CD14-positive monocyte (primary cell): ENCODE measurements at regions not wholly inside any gene's neighbourhood (a gene's known extent, or its start where the extent isn't known, plus 50 kb on each side); places are given as distances from the start of the nearest gene placed in this dataset.

Experiments
- DNase-seq, 3 donors: peaks; one replicate each; pipeline ENCODE4 v3.0.0-alpha.2; 2011 to 2022
- H2AFZ ChIP-seq: 2 replicates; pipeline ENCODE4 v1.6.0; 2012; ENCODE audit warnings: mild to moderate bottlenecking, low read depth, low read length, inconsistent platforms; ENCODE audit not compliant: insufficient read depth, poor library complexity, severe bottlenecking
- H3K27ac ChIP-seq, 2 donors: 1 replicate in 1 of 2; 2 replicates in 1 of 2; pipeline ENCODE4 v1.5.1; 2012 to 2013; ENCODE audit warnings: low read length in 2 of 2, control low read depth in 1 of 2, inconsistent platforms in 1 of 2, low read depth in 1 of 2, mild to moderate bottlenecking in 1 of 2
- H3K27me3 ChIP-seq, 2 donors: one replicate each; pipeline versions ENCODE4 v1.6.0 to v1.6.1; 2011 to 2013; ENCODE audit warnings: low read length in 2 of 2; ENCODE audit not compliant: control insufficient read depth in 2 of 2, insufficient read depth in 2 of 2
- H3K36me3 ChIP-seq, 2 donors: replicated peaks in 1 of 2; 1 replicate in 1 of 2; 2 replicates in 1 of 2; pipeline versions ENCODE4 v1.5.1 to v1.6.1; 2012 to 2013; ENCODE audit warnings: low read length in 2 of 2, control low read depth in 1 of 2, inconsistent platforms in 1 of 2, mild to moderate bottlenecking in 1 of 2; ENCODE audit not compliant: insufficient read depth in 2 of 2, control insufficient read depth in 1 of 2
- H3K4me1 ChIP-seq, 2 donors: 1 replicate in 1 of 2; 2 replicates in 1 of 2; pipeline versions ENCODE4 v1.5.1 to v1.6.1; 2012 to 2013; ENCODE audit warnings: low read length in 2 of 2, control low read depth in 1 of 2, inconsistent platforms in 1 of 2, mild to moderate bottlenecking in 1 of 2, moderate library complexity in 1 of 2; ENCODE audit not compliant: insufficient read depth in 2 of 2, control insufficient read depth in 1 of 2
- H3K4me2 ChIP-seq: replicated peaks from 2 replicates; pipeline ENCODE3; 2012; ENCODE audit warnings: low read length, moderate library complexity, mild to moderate bottlenecking; ENCODE audit not compliant: poor library complexity, severe bottlenecking; ENCODE audit errors: extremely low read depth
- H3K4me3 ChIP-seq, 3 experiments: fragments of 200-600 bp in 1 of 3; sonication (generic) in 1 of 3; replicated peaks in 1 of 3; 1 replicate in 2 of 3; 2 replicates in 1 of 3; pipeline ENCODE4 v1.5.1; 2011 to 2013; ENCODE audit warnings: low read length in 3 of 3, mild to moderate bottlenecking in 3 of 3, control low read depth in 2 of 3, low read depth in 2 of 3, inconsistent platforms in 1 of 3, moderate library complexity in 1 of 3
- H3K79me2 ChIP-seq: 2 replicates; pipeline ENCODE4 v1.6.0; 2012; ENCODE audit warnings: mild to moderate bottlenecking, control low read depth, inconsistent platforms, low read length, moderate library complexity; ENCODE audit not compliant: insufficient read depth
- H3K9ac ChIP-seq: 2 replicates; pipeline ENCODE4 v1.6.0; 2017; ENCODE audit warnings: low read length, mild to moderate bottlenecking; ENCODE audit not compliant: insufficient read depth, poor library complexity, severe bottlenecking
- H3K9me3 ChIP-seq, 2 donors: replicated peaks in 1 of 2; 1 replicate in 1 of 2; 2 replicates in 1 of 2; pipeline versions ENCODE4 v1.5.1 to v1.6.1; 2012 to 2013; ENCODE audit warnings: low read length in 2 of 2, control low read depth in 1 of 2; ENCODE audit not compliant: control insufficient read depth in 1 of 2, insufficient read depth in 1 of 2
- H4K20me1 ChIP-seq: 2 replicates; pipeline ENCODE4 v1.6.0; 2012; ENCODE audit warnings: mild to moderate bottlenecking, low read length, control low read depth, moderate library complexity; ENCODE audit not compliant: insufficient read depth
- H3K27ac Mint-ChIP-seq, 7 donors: one replicate each; pipeline ENCODE4 v1.8.0; 2020; ENCODE audit warnings: mild to moderate bottlenecking in 7 of 7, mixed read lengths in 7 of 7, moderate library complexity in 6 of 7, inconsistent platforms in 2 of 7
- H3K27me3 Mint-ChIP-seq, 3 donors: one replicate each; pipeline ENCODE4 v1.8.0; 2021 to 2022; ENCODE audit warnings: low read depth in 3 of 3, mild to moderate bottlenecking in 3 of 3, mixed read lengths in 3 of 3, moderate library complexity in 3 of 3, inconsistent platforms in 1 of 3
- H3K36me3 Mint-ChIP-seq, 2 donors: one replicate each; pipeline ENCODE4 v1.8.0; 2020; ENCODE audit warnings: mixed read lengths in 2 of 2, inconsistent platforms in 1 of 2, mild to moderate bottlenecking in 1 of 2
- H3K4me1 Mint-ChIP-seq: one replicate; pipeline ENCODE4 v1.8.0; 2020; ENCODE audit warnings: mild to moderate bottlenecking, mixed read lengths
- H3K4me3 Mint-ChIP-seq, 2 donors: one replicate each; pipeline ENCODE4 v1.8.0; 2020; ENCODE audit warnings: mild to moderate bottlenecking in 2 of 2, mixed read lengths in 2 of 2, moderate library complexity in 1 of 2
- H3K9me3 Mint-ChIP-seq, 7 donors: one replicate each; pipeline ENCODE4 v1.8.0; 2020 to 2022; ENCODE audit warnings: mixed read lengths in 7 of 7, mild to moderate bottlenecking in 6 of 7, moderate library complexity in 6 of 7, inconsistent platforms in 2 of 7
- CTCF ChIP-seq: fragments of 200-600 bp; IDR thresholded peaks from one replicate; pipeline ENCODE4 v1.8.0; 2022; ENCODE audit warnings: antibody characterized with exemption, mild to moderate bottlenecking
- WGBS: methylation state at CpG from one replicate; pipeline ENCODE4 v1.1.5; 2013; ENCODE audit warnings: missing lambda C conversion rate; ENCODE audit not compliant: insufficient coverage; 5-methylcytosine and 5-hydroxymethylcytosine counted together
- intact Hi-C, 2 donors: fragments of 100-400 bp; cut with micrococcal nuclease; formaldehyde crosslinking; loops; one replicate each; pipeline versions ENCODE4 v1.15.0 to v1.15.1; 2023

DNA sequence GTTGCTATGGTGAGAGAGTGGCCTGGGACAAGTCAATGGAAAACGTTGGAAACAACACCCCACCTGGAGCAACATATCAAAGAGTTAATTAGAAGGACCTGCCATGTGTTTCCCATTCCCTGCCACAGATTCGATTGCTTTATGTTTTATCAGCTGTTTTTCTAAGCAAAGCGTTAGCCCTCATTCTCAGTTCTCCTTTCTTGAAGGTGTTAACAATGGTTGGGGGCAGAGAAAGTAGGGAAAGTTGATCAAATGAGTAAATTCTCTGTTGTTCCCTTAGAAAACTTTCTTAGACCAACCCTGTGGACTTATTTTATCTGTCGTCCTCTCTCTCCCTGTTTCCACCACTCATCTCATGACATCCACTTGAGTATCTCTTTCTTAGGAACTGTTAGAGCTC is 102.5 kb downstream of the ADAMTS15 start:
- 47% methylated on average over 3 of the region's 4 CpGs for WGBS
- no peak for TF ChIP-seq CTCF
- Mint-ChIP-seq H3K9me3 (peaks cover 0 to 3% (median 0%) of the 10 kb centered on the region in 7 donors), H3K4me3 (no peak overlapping the region), H3K36me3 (no peaks in the 10 kb centered on the region), H3K4me1 (no peaks in the 10 kb centered on the region), H3K27ac (no peak overlapping the region), H3K27me3 (peaks cover 0 to 4% (median 2%) of the 10 kb centered on the region in 3 donors)
- Histone ChIP-seq H3K27ac (no peak overlapping the region), H3K4me2 (no peak overlapping the region), H3K9me3 (no peaks in the 10 kb centered on the region), H3K4me3 (no peak overlapping the region), H2AFZ (no peak overlapping the region), H4K20me1 (no peaks in the 10 kb centered on the region), H3K27me3 (no peaks in the 10 kb centered on the region), H3K79me2 (no peaks in the 10 kb centered on the region), H3K9ac (no peak overlapping the region), H3K4me1 (no peaks in the 10 kb centered on the region), H3K36me3 (no peaks in the 10 kb centered on the region)
- intact Hi-C loops: no loop called here
- no peak for DNase-seq

GRCh38 chr11:130551388-130551787 is 102.9 kb downstream of the ADAMTS15 start:
- TF ChIP-seq CTCF: no peak
- H3K9me3 ChIP-seq: no peaks in the 10 kb centered on the region
- intact Hi-C loops: no loop called here
- H3K27ac ChIP-seq: no peak overlapping the region
- Mint-ChIP-seq H3K9me3 (peaks cover 0 to 3% (median 0%) of the 10 kb centered on the region in 7 donors), H3K27me3 (peaks cover 0 to 4% (median 2%) of the 10 kb centered on the region in 3 donors), H3K4me3 (no peak overlapping the region), H3K4me1 (no peaks in the 10 kb centered on the region), H3K36me3 (no peaks in the 10 kb centered on the region), H3K27ac (no peak overlapping the region)
- no peak overlapping the region for H3K9ac ChIP-seq
- H3K4me3 ChIP-seq: no peak overlapping the region
- WGBS: 100% methylated on average over 2 of the region's 5 CpGs
- no peaks in the 10 kb centered on the region for H3K36me3 ChIP-seq
- H2AFZ ChIP-seq: no peak overlapping the region
- no peaks in the 10 kb centered on the region for H4K20me1 ChIP-seq
- H3K27me3 ChIP-seq: no peaks in the 10 kb centered on the region
- no peak overlapping the region for H3K4me2 ChIP-seq
- no peaks in the 10 kb centered on the region for H3K4me1 ChIP-seq
- no peaks in the 10 kb centered on the region for H3K79me2 ChIP-seq
- DNase-seq: no peak
